GM12892 (cell line): ENCODE measurements at regions not wholly inside any gene's neighbourhood (a gene's known extent, or its start where the extent isn't known, plus 50 kb on each side); places are given as distances from the start of the nearest gene placed in this dataset.

Experiments
- DNase-seq: peaks from one replicate; pipeline ENCODE4 v3.0.0; 2011; ENCODE audit not compliant: insufficient read length
- FAIRE-seq: peaks from 2 replicates; lab custom pipeline; 2011; peaks lifted over from hg19 to GRCh38; lab: Jason Lieb, UNC
- POLR2A ChIP-seq: IDR thresholded peaks from 2 replicates; pipeline ENCODE4 v1.6.1; 2011; ENCODE audit warnings: low read depth, low read length, control low read depth
- POLR2AphosphoS5 ChIP-seq: IDR thresholded peaks from 2 replicates; pipeline ENCODE4 v1.6.1; 2011; ENCODE audit warnings: low read depth, low read length, control low read depth
- TAF1 ChIP-seq: IDR thresholded peaks from 2 replicates; pipeline ENCODE4 v1.6.1; 2011; ENCODE audit warnings: low read depth, mild to moderate bottlenecking, control low read depth, low read length, borderline replicate concordance

- DNase-seq (no peak), FAIRE-seq (no peak)
- TF ChIP-seq POLR2AphosphoS5: no peak
- no peak for TF ChIP-seq POLR2A
- TF ChIP-seq TAF1: no peak
These were observed 1098.0 kb downstream of the BRD1 start for GRCh38 chr22:48729499-48730171.

- FAIRE-seq (no peak), DNase-seq (no peak)
- no peak for TF ChIP-seq POLR2A
- no peak for TF ChIP-seq POLR2AphosphoS5
- no peak for TF ChIP-seq TAF1
These were observed 1100.1 kb downstream of the BRD1 start for GRCh38 chr22:48727454-48728058.

GRCh38 chr22:48724899-48725298, 1102.8 kb downstream of the BRD1 start:
- no peak for DNase-seq
- FAIRE-seq: no peak
- TF ChIP-seq TAF1: no peak
- TF ChIP-seq POLR2AphosphoS5: no peak
- TF ChIP-seq POLR2A: no peak

- no peak for TF ChIP-seq TAF1
- TF ChIP-seq POLR2AphosphoS5: no peak
- TF ChIP-seq POLR2A: no peak
- DNase-seq (no peak), FAIRE-seq (no peak)
These were observed 1105.0 kb downstream of the BRD1 start for GRCh38 chr22:48722661-48723060.

- TF ChIP-seq POLR2A (no peak), TAF1 (no peak), POLR2AphosphoS5 (no peak)
- no peak for DNase-seq
- no peak for FAIRE-seq
These were observed 1106.3 kb downstream of the BRD1 start for GRCh38 chr22:48721395-48721669.

- TF ChIP-seq TAF1 (no peak), POLR2AphosphoS5 (no peak), POLR2A (no peak)
- FAIRE-seq (no peak), DNase-seq (no peak)
These were observed 1106.8 kb downstream of the BRD1 start for GRCh38 chr22:48720662-48721394.

- FAIRE-seq: no peak
- no peak for TF ChIP-seq POLR2AphosphoS5
- no peak for TF ChIP-seq TAF1
- DNase-seq: no peak
These were observed 1107.6 kb downstream of the BRD1 start for GRCh38 chr22:48719978-48720661.

GRCh38 chr22:48718818-48719500, 1108.7 kb downstream of the BRD1 start:
- no peak for FAIRE-seq
- no peak for DNase-seq
- TF ChIP-seq TAF1 (no peak), POLR2AphosphoS5 (no peak), POLR2A (no peak)

GRCh38 chr22:48717883-48718817, 1109.5 kb downstream of the BRD1 start:
- DNase-seq (no peak), FAIRE-seq (no peak)
- TF ChIP-seq POLR2AphosphoS5 (no peak), TAF1 (no peak), POLR2A (no peak)
